ENCODE measurements at regions not wholly inside any gene's neighbourhood (a gene's known extent, or its start where the extent isn't known, plus 50 kb on each side); places are given as distances from the start of the nearest gene placed in this dataset.

DNA sequence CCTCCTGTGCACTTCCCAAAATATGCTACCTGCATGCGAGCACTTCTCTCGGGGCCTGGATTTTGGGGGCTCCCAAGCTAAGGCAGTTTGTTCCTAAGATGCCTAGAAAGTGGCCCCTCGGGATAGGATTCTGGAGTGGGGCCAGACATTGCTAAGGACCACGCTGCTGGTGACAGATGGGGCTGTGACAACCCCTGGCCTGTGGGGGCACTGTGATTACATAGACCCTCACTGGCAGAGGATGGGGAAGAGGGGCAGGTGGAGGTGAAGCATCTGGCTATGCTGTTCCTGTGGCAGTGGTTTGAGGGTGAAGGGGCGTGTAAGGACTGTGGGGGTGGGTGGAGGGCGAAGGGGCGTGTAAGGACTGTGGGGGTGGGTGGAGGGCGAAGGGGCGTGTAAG is 128.4 kb downstream of the ENGASE start:
- DNase-seq (ENCODE audit: low read depth), result no peak
- in situ Hi-C loops (cut with HindIII; ENCODE audit: low pct_unique_long_range_greater_than_20kb, low sequenced_read_pairs), result no loop called here

DNA sequence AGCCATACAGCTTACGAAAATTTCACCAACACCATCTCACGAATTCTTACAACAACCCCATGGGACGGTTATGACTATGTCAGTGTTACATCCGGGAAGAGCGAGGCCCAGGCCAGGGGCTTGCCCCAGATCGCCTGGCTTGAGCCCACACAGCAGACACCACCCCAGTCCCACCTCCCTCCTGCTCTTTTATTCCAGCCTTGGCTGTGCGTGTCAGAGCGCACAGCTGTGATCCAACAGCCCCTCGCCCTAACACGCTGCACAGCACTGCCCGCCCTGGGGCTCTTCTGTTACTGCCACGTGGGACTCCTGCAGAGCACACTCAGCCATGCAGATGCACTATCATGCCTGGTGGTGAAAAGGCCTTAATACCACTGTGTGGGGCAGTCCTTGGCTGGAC is 127.9 kb downstream of the ENGASE start:
- no peak for DNase-seq (ENCODE audit: low read depth)
- in situ Hi-C loops (cut with HindIII; ENCODE audit: low pct_unique_long_range_greater_than_20kb, low sequenced_read_pairs), result no loop called here

DNA sequence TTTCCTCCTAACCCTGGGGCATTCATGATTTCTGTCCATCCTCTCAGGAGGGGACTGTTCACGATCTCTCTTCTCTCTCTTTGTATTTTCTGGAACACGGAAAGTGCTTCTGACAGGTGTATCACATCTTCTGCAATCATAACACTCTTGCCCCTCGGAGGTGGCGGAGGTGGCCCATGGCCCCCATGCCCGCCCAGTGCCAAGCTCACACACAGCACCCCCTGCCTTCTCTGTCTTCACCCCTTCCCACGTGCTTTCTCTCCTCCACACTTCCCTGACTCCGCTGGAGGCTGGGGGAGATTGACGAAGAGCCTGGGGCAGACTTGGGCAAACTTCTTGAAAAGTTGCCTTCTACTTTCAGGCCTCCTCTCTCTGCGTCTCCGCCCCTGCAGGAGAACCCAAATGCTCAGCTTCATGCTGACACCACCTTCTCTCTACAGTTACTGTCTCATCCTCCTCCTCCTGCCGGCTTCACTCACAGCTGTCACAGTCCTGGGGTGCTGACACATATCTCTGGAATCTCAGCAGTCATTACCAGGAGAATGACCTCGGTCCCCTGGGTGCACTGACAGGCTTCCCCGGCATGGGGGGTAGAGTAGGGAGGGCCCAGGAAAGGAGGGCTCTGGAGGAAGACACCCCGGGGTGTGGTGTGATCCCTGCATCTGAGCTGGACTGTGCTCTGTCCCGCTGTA is 127.1 kb downstream of the ENGASE start:
- DNase-seq (ENCODE audit: low read depth), result peak; percentile 74
- in situ Hi-C loops (cut with HindIII; ENCODE audit: low pct_unique_long_range_greater_than_20kb, low sequenced_read_pairs), result no loop called here

DNA sequence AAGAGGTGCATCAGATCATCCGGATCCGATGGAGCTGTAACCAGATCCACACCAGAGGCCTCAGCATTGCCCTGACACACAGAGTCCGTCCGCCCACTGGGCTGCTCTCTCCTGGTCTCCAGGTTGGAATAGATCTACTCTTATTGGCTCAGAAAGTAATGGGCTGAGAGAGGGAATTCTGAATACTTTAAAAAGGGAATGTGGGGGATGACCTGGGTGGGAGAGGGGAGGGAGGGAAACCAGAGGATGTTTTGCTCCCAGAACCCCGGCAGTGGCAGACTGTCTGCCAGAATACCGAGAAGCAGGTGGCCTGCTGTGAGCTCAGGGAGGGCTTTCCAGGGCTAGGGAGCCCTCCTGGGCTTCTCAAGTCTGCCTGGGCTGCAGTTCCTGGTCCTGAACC is 126.5 kb downstream of the ENGASE start:
- in situ Hi-C loops (cut with HindIII; ENCODE audit: low pct_unique_long_range_greater_than_20kb, low sequenced_read_pairs), result no loop called here
- no peak for DNase-seq (ENCODE audit: low read depth)

DNA sequence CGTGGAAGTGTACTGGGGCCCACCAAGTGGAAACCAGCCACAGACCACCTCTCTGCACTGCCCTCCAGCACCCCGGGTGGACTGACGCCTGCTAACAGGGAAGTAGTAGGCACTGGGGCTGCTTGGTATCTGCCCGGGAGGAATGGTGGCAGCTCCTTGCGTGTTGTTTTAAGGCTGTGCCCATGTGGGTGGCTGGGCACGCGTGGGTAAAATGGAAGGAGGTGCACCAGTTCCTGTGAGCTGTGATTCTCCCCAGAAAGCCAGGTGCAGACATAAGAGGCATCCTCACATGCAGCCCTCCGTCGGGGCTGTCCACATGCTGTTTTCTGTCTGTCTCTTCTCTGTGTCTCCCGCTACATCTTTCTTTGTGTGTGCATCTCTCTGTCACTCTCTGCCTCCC is 122.3 kb downstream of the ENGASE start:
- DNase-seq (ENCODE audit: low read depth), result no peak
- in situ Hi-C loops (cut with HindIII; ENCODE audit: low pct_unique_long_range_greater_than_20kb, low sequenced_read_pairs), result no loop called here

DNA sequence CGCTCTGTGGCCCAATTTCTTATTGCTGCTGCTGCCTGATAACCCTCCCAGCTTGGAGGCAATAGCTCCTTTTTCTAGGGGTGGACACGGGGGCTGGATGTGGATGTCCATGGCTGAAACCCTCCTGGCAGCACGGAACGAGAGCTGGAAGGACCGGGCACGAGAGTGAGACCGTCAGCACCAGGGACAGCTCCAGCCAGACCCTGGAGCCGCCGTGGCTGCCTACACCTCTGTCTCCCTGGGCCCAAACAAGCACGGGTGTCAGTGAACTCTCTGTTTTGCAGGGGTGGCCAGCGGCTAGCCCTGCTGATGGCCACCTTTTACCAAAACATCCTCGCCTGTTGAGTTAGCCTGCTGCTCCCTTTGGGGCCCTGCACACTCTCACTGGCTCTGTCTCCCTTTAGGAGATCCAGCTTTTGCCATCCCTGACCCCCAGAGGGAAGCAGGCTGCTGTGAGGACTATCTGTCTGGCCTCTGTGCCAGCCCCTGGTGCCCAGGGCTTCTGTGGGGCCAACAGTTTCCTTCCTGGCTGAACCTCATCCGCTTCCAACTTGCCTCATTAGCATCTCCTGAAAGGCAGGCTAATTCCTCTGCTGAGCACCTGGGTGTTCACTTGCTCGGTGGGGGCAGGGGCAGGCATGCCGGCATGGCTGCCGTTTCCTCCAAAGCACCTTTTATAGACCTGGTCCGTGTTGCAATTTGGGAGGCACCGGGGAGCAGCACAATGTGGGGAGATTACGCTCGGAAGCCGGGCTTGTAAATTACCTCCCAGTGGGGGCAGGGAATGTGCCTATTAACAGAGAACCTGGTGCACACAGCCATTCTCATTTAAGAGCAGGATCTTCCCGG is 118.1 kb downstream of the ENGASE start:
- DNase-seq (ENCODE audit: low read depth), result peak; percentile 47
- in situ Hi-C loops (cut with HindIII; ENCODE audit: low pct_unique_long_range_greater_than_20kb, low sequenced_read_pairs), result no loop called here

DNA sequence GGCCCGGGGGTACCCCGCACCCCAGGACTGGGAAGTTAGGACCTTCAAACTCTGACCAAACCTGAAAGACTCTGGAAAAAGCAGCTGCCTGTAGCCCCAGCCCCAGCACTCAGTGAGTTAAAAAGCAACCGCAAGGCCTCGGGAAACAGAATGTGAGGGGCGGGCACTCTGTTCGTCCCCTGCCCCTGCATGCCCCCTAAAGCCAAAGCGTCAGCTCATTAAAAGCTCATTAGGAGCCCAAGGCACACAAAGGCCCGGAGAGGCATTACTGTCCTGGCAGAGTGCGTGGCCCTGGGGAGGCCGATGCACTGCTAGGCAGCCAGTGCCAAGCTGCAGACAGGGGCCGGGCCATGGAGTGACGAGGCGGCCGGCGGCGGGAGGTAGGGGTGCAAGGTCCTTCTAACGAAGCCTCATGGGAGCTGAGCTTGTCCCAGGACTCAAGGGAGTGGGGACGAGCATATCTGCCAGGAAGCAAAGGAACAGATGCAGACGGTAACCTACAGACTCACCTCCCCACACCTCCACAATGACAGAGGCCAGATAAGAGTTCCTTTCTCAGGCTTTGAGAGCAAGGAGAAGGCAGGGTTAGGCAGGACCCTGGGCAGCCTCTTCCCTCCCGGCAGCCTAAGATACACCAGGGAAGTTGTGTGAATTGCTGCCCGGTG is 116.8 kb downstream of the ENGASE start:
- no peak for DNase-seq (ENCODE audit: low read depth)
- in situ Hi-C loops (cut with HindIII; ENCODE audit: low pct_unique_long_range_greater_than_20kb, low sequenced_read_pairs), result no loop called here

DNA sequence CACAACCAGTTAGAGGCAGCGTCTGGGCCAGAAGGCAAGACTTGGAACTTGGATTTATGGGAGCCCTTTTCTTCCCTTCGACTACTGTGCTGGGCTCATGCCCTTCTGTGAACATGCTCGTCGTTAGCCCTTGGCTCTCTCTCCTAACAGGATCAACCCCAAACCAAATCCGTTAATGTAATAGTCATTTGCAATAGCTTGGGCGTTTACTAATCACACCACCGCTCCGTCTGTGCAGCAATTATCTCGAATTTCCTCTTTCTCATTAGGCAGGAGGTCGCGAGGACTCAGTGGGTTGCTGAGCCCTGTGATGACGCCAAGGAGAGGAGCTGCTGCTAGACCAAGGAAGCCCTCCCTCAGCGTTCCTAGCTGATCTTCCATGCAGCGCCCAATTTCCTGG is 114.7 kb downstream of the ENGASE start:
- in situ Hi-C loops (cut with HindIII; ENCODE audit: low pct_unique_long_range_greater_than_20kb, low sequenced_read_pairs), result no loop called here

DNA sequence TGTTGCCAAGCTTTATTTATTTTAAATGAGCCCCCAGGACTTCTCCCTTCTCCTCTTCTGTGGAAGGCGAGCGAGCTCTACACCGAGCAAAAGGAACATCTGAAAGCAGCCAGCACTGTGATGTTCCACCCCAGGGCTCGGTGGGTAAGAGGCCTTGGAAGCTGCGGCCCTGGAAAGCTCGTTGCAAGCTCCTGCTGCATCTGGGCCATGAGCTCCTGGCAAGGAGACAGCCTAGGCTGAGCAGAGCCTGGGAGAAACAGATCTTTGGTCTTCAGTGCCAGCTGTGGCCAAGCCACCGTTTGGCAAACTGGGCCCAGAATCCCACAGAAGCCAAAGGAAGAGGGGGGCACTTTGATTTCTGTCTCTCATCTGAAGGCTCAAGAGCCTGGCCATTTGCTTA is 114.1 kb downstream of the ENGASE start:
- in situ Hi-C loops (cut with HindIII; ENCODE audit: low pct_unique_long_range_greater_than_20kb, low sequenced_read_pairs), result no loop called here
- DNase-seq (ENCODE audit: low read depth), result no peak

More for the DNA sequence above, 114.7 kb downstream of the ENGASE start:
- no peak for DNase-seq (ENCODE audit: low read depth)

DNA sequence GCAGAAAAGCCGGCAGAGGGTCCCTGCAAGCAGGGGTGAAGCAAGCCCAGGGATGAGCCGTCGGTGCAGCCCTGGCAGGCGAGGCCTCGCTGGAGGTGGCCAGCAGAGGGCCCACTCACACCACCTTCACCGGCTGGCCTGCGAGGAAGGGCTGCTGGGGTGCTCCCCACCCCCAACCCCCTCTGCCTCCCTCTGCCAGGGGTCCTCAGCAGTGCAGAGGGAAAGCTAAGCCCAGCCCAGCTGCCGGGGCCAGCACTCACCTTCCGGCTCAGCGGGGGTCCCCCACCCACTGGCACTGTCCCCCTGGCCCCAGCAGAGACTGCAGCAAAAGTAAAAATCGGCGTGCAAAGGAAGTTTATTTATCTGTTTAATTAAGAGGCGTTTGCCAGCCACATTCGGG is 113.4 kb downstream of the ENGASE start:
- in situ Hi-C loops (cut with HindIII; ENCODE audit: low pct_unique_long_range_greater_than_20kb, low sequenced_read_pairs), result no loop called here
- peak; percentile 20 for DNase-seq (ENCODE audit: low read depth)

DNA sequence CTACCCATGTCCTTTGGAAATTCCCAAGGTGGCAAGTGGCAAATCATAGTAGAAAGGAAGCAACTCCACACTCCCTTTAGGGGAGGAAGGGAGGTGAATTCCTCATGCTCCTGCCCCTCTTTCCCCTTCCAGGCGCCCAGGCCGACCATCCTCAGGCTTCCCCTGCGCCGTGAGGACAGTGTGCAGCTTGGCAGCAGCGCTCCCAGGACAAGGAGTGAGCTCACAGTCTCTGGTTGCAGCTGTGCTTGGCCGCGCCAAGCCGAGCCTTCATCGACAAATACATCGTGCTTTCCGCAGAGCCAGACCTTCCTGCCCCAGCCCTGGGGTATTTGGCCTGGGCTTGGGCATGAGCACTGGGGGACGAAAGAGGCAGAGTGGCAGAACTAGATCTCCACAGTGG is 112.6 kb downstream of the ENGASE start:
- DNase-seq (ENCODE audit: low read depth), result no peak
- in situ Hi-C loops (cut with HindIII; ENCODE audit: low pct_unique_long_range_greater_than_20kb, low sequenced_read_pairs), result no loop called here

DNA sequence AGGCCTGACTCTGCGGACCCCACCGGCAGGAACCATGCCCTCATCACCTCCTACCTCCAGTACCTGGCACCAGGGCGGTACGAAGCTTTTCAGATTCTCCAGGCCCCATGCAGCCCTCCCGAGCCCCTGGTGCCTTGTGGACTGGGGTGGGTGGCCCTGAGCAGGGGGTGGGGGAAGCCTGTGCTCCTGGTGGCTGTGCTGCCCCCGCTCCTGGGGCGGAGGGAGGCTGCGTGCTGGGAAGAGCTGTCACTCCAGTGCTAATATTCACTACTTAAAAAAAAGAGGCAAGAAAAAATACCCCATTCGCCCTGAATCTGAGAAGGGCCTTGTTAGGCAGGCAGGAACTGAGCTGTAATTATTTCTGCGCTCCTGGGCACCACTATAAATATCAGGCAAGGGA is 111.8 kb downstream of the ENGASE start:
- no peak for DNase-seq (ENCODE audit: low read depth)
- in situ Hi-C loops (cut with HindIII; ENCODE audit: low pct_unique_long_range_greater_than_20kb, low sequenced_read_pairs), result no loop called here

DNA sequence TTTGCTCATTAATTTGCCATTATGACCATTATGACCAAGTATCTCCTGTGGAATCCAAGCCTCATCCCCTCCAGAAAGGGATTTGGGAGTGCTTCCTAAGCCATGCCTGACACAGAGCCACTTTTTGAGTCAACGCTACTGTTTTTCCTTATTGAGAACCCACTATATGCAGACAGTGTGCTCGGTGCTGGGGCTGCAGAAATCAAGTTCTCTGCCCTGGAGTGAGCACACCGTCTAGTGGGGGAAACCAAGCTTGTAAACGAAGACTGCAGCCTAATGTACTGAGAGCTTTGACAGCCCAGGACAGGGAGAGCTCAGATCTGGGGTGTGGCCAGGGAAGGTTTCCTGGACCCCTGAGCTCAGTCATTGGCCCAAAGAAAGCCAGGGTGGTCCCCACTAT is 111.0 kb downstream of the ENGASE start:
- DNase-seq (ENCODE audit: low read depth), result no peak
- in situ Hi-C loops (cut with HindIII; ENCODE audit: low pct_unique_long_range_greater_than_20kb, low sequenced_read_pairs), result no loop called here

DNA sequence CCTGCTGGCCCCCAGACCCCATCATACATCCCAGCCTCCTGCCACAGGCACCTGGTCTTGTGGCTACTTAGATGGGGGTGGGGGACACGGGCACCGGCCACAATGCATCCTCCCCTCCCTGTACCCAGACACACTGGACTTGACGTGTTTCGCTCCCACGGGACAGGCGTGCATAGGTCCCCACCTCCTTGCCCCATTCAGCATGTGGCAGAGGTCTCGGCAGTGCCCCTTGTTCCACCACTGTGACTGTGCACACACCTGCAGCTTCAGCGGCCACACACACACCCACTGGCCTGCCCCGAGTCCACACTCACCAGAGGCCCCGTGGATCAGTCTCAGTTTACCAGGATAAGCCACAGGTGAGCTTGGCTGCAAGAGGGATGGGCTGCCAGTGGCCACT is 109.6 kb downstream of the ENGASE start:
- no peak for DNase-seq (ENCODE audit: low read depth)
- in situ Hi-C loops (cut with HindIII; ENCODE audit: low pct_unique_long_range_greater_than_20kb, low sequenced_read_pairs), result no loop called here

DNA sequence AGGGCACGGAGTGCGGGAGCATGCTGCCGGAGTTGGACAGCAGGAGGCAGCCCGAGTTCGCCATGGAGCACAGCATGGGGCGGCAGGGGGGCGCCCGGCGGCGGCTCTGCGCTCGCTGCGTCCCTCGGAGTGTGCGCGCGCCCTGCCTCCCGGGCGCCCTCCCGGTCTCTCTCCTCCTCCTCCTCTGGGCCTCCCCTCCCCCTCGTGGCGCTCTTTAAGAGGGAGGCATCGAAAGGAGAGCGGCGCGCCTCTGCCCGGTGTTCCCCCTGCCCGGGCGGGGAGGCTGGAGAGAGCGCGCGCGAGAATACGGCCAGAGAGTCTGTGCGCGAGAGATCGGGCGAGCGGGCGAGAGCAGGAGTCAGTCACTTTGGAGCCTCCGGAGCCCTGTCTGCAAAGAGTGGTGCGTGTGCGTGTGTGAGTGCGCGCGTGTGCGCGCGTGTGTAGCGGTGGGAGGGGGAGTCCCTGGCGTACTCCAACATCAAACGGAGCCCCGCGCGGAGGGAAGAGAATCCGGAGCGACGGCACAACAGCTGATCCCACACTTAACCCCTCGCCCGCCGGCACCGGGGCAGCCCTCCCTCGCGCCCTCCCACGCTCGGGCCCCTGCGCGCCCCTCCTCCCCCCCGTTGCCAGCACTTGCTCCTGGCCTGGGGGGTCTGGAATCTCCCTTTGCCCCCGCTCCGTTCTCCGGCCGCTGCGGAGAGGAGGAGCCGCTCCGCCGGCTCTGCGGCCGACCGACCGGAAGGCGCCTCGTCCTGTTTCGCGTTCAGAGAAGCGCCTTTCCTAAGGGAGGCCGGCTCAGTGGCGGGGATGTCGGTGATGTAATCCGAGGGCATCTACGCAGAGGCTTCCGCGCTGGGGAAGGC is 108.9 kb downstream of the ENGASE start:
- in situ Hi-C loops (cut with HindIII; ENCODE audit: low pct_unique_long_range_greater_than_20kb, low sequenced_read_pairs), result no loop called here
- no peak for DNase-seq (ENCODE audit: low read depth)

DNA sequence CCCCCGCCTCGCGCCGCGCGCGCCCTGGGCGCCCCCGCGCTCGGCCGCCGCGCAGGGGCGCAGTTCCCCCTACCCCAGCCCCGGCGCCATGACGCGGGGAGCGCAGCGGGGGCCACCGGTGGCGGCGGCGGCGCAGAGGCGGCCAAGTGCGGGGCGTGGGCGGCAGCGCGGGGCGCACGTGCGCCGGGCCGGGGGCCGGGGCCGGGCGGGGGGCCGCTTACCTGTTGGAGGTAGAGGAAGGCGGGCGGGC is 108.3 kb downstream of the ENGASE start:
- no peak for DNase-seq (ENCODE audit: low read depth)
- in situ Hi-C loops (cut with HindIII; ENCODE audit: low pct_unique_long_range_greater_than_20kb, low sequenced_read_pairs), result no loop called here

DNA sequence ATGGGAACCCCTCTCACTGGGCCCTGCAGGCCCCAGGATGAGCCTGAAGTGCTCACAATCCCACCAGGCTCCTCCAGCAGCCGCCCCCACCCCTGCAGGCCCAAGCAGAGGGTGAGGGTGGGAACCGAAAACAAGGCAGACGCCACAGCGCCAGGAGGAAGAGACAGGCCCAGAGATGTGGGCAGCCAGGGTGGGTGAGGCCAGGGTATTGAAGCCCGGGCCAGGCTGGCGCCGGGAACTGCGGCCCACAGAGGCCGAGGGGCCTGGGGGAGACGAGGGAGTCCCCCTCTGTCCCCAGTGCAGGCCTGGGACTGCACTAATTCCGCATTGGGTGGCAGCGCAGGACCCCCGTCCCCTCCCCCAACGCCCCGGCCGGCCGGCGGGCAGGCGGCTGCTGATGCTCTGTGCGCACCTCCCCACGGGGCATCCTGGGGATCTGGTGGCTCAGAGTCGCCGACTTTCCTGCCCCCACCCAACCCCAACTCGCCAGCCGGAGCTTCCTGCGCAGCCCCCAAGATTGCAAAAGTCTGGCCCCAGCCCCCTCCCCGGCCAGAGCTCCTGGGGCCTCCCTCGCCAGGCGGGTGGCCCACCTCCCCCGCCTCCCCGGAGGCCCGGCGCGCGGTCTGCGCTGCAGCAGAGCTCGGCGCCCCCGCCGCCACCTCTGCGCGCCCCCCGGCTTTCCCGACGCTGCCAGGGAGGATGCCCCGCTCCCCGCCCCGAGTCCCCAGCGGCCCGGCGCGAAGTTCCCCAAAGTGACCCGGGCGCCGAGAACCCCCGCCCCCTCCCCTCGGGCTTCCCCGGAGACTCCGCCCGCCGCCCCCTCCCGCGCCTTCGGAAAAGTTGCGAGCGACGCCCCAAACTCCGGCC is 107.8 kb downstream of the ENGASE start:
- no peak for DNase-seq (ENCODE audit: low read depth)
- in situ Hi-C loops (cut with HindIII; ENCODE audit: low pct_unique_long_range_greater_than_20kb, low sequenced_read_pairs), result no loop called here
